Liver (tissue), 7 donors: ENCODE measurements at regions not wholly inside any gene's neighbourhood (a gene's known extent, or its start where the extent isn't known, plus 50 kb on each side); places are given as distances from the start of the nearest gene placed in this dataset.
A peak's percentile ranks its signal among the peaks of the same experiment; 100 is the strongest.

ENCODE experiments used
- DNase-seq: peaks from one replicate; pipeline ENCODE4 v3.0.0-alpha.2; 2017; ENCODE audit warnings: low spot score
- H3K27ac ChIP-seq, 2 donors: one replicate each; pipeline ENCODE4 v1.7.0; 2013; ENCODE audit warnings: inconsistent platforms in 2 of 2, low read length in 2 of 2, control low read depth in 1 of 2, low read depth in 1 of 2, mild to moderate bottlenecking in 1 of 2
- H3K27me3 ChIP-seq, 4 donors: one replicate each; pipeline versions ENCODE4 v1.6.1 to v1.7.0; 2013; ENCODE audit warnings: low read length in 3 of 4, inconsistent platforms in 1 of 4, mild to moderate bottlenecking in 1 of 4, moderate library complexity in 1 of 4; ENCODE audit not compliant: control insufficient read depth in 4 of 4, insufficient read depth in 4 of 4
- H3K36me3 ChIP-seq, 4 donors: one replicate each; pipeline versions ENCODE4 v1.6.1 to v1.7.0; 2013; ENCODE audit warnings: low read length in 3 of 4, mild to moderate bottlenecking in 3 of 4, low read depth in 1 of 4, moderate library complexity in 1 of 4; ENCODE audit not compliant: control insufficient read depth in 4 of 4, insufficient read depth in 3 of 4
- H3K4me1 ChIP-seq, 4 donors: one replicate each; pipeline versions ENCODE4 v1.6.1 to v1.7.0; 2013; ENCODE audit warnings: low read length in 3 of 4, mild to moderate bottlenecking in 3 of 4, moderate library complexity in 1 of 4; ENCODE audit not compliant: control insufficient read depth in 4 of 4, insufficient read depth in 4 of 4
- H3K4me3 ChIP-seq, 3 donors: one replicate each; pipeline versions ENCODE4 v1.6.1 to v1.7.0; 2013; ENCODE audit warnings: low read length in 3 of 3, control low read depth in 1 of 3, low read depth in 1 of 3, mild to moderate bottlenecking in 1 of 3
- H3K9ac ChIP-seq, 2 donors: one replicate each; pipeline ENCODE4 v1.7.0; 2013; ENCODE audit warnings: low read length in 2 of 2, mild to moderate bottlenecking in 2 of 2, moderate library complexity in 2 of 2, control low read depth in 1 of 2, low read depth in 1 of 2
- H3K9me3 ChIP-seq, 4 donors: one replicate each; pipeline versions ENCODE4 v1.6.1 to v1.7.0; 2013; ENCODE audit warnings: low read length in 3 of 4; ENCODE audit not compliant: control insufficient read depth in 4 of 4
- ATF3 ChIP-seq: IDR thresholded peaks from 2 replicates; pipeline ENCODE4 v1.6.1; 2016; ENCODE audit warnings: antibody characterized with exemption
- EGR1 ChIP-seq, 2 donors: IDR thresholded peaks; 2 replicates each; pipeline ENCODE4 v1.6.1; 2016 to 2018; ENCODE audit warnings: antibody characterized with exemption in 2 of 2, low read depth in 2 of 2
- FOXA1 ChIP-seq: IDR thresholded peaks from 2 replicates; pipeline ENCODE4 v1.6.1; 2016; ENCODE audit warnings: antibody characterized with exemption
- GABPA ChIP-seq, 2 donors: IDR thresholded peaks in 1 of 2; conservative IDR thresholded peaks in 1 of 2; 2 replicates each; pipeline ENCODE4 v1.6.1; 2016; ENCODE audit warnings: antibody characterized with exemption in 2 of 2, mild to moderate bottlenecking in 1 of 2, moderate library complexity in 1 of 2
- HNF4A ChIP-seq, 2 donors: conservative IDR thresholded peaks; 2 replicates each; pipeline ENCODE4 v1.6.1; 2016; ENCODE audit warnings: antibody characterized with exemption in 2 of 2, mild to moderate bottlenecking in 2 of 2
- HNF4G ChIP-seq: IDR thresholded peaks from 2 replicates; pipeline ENCODE4 v1.6.1; 2016; ENCODE audit warnings: antibody characterized with exemption
- JUND ChIP-seq, 2 donors: IDR thresholded peaks; 2 replicates each; pipeline ENCODE4 v1.6.1; 2016; ENCODE audit warnings: antibody characterized with exemption in 2 of 2
- RAD21 ChIP-seq, 2 donors: IDR thresholded peaks; 2 replicates each; pipeline ENCODE4 v1.6.1; 2016; ENCODE audit warnings: antibody characterized with exemption in 2 of 2, mild to moderate bottlenecking in 2 of 2
- RXRA ChIP-seq, 2 donors: IDR thresholded peaks; 2 replicates each; pipeline ENCODE4 v1.6.1; 2017 to 2018; ENCODE audit warnings: antibody characterized with exemption in 2 of 2, mild to moderate bottlenecking in 1 of 2
- SP1 ChIP-seq: IDR thresholded peaks from 2 replicates; pipeline ENCODE4 v1.6.1; 2018; ENCODE audit warnings: antibody characterized with exemption, mild to moderate bottlenecking
- TAF1 ChIP-seq: conservative IDR thresholded peaks from 2 replicates; pipeline ENCODE4 v1.6.1; 2016; ENCODE audit warnings: antibody characterized with exemption, mild to moderate bottlenecking
- YY1 ChIP-seq: IDR thresholded peaks from 2 replicates; pipeline ENCODE4 v1.6.1; 2016; ENCODE audit warnings: antibody characterized with exemption, mild to moderate bottlenecking
- WGBS: extraction: QIAGEN DNeasy Blood & Tissue Kit; methylation state at CpG from one replicate; pipeline ENCODE4 v1.1.7; 2013; 5-methylcytosine and 5-hydroxymethylcytosine counted together
- TF ChIP-seq, protein P1 (sequence below): IDR thresholded peaks from 2 replicates; pipeline ENCODE4 v1.6.1; 2016; ENCODE audit warnings: antibody characterized with exemption, mild to moderate bottlenecking
- donor health status: healthy.
- donor health status: healthy.
- donor health status: healthy.
- donor health status: healthy.

DNA sequence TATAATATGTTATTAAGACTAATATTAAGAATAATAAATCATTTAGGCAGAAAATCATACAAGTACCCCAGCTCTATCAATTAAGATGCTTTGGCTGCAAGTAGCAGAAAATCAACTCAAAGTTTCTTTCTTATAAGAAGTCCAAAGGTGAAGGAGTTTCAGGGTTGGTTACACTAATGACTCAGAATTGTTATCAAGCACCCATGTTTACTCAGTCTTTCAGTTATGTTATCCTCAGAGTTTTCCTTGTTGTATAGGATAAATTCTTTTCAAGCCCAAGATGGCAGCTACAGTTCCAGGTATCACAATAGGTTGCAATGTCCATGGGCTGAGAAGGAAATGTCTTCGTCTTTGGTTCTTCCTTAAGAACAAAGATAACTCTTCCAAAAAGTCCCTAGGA, 163.6 kb downstream of the TNFSF18 start:
- Histone ChIP-seq H3K4me3 (no peak overlapping the region), H3K27ac (no peak overlapping the region), H3K4me1 (no peaks in the 10 kb centered on the region), H3K36me3 (no peaks in the 10 kb centered on the region), H3K9ac (no peak overlapping the region), H3K27me3 (no peaks in the 10 kb centered on the region), H3K9me3 (no peaks in the 10 kb centered on the region)
- 95% methylated on average over 1 of the region's 1 CpG for WGBS
- no peak for DNase-seq
- TF ChIP-seq HNF4G (no peak), GABPA (IDR thresholded peaks at IDR 0.05 in 1 of 2, conservative IDR thresholded peaks at IDR 0.05 in 1 of 2) (no peak), RXRA (IDR thresholded peaks at IDR 0.05) (no peak), FOXA1 (no peak), TAF1 (no peak)

DNA sequence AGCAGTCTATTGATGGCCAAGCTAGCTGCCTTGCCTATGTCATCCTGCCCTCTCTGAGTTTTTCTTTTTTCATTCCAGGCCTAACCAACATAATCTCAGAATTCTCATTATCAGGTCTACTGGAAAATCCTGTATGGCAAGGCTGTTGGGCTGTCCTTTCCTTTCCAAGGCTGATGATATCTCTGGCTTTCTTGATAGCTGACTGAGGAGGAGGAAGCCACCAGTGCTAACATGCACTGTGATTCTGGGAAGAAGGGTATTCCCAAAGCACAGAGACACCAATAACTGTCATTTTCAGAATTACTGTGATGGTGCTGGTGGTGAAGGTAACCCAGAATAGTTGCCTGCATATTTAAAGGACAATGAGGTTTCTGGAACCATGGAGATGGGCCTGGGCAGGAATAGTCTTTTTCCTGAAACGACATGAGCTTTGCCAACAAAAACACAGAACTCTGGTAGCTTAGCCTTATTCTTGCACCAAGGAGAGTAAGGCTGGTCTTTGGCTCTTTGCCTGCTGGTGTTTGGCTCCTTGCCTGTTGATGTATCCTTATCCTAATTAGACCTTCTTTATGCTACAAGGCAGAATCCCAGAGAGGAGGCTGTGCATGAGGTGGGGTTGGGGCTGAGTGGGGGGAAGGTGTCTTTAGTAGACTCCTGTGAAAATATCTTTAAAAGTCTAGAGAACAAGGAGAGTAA, 157.4 kb downstream of the TNFSF18 start:
- 53% methylated on average over 1 of the region's 1 CpG for WGBS
- Histone ChIP-seq H3K27ac (no peak overlapping the region), H3K9me3 (no peaks in the 10 kb centered on the region), H3K4me1 (no peaks in the 10 kb centered on the region), H3K27me3 (no peaks in the 10 kb centered on the region), H3K9ac (no peak overlapping the region), H3K4me3 (no peak overlapping the region), H3K36me3 (no peaks in the 10 kb centered on the region)
- DNase-seq, result no peak
- TF ChIP-seq, protein P1, sequence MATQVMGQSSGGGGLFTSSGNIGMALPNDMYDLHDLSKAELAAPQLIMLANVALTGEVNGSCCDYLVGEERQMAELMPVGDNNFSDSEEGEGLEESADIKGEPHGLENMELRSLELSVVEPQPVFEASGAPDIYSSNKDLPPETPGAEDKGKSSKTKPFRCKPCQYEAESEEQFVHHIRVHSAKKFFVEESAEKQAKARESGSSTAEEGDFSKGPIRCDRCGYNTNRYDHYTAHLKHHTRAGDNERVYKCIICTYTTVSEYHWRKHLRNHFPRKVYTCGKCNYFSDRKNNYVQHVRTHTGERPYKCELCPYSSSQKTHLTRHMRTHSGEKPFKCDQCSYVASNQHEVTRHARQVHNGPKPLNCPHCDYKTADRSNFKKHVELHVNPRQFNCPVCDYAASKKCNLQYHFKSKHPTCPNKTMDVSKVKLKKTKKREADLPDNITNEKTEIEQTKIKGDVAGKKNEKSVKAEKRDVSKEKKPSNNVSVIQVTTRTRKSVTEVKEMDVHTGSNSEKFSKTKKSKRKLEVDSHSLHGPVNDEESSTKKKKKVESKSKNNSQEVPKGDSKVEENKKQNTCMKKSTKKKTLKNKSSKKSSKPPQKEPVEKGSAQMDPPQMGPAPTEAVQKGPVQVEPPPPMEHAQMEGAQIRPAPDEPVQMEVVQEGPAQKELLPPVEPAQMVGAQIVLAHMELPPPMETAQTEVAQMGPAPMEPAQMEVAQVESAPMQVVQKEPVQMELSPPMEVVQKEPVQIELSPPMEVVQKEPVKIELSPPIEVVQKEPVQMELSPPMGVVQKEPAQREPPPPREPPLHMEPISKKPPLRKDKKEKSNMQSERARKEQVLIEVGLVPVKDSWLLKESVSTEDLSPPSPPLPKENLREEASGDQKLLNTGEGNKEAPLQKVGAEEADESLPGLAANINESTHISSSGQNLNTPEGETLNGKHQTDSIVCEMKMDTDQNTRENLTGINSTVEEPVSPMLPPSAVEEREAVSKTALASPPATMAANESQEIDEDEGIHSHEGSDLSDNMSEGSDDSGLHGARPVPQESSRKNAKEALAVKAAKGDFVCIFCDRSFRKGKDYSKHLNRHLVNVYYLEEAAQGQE, result no peak
- TF ChIP-seq ATF3 (no peak), FOXA1 (no peak), YY1 (no peak), RXRA (IDR thresholded peaks at IDR 0.05) (no peak), HNF4A (conservative IDR thresholded peaks at IDR 0.05) (no peak), EGR1 (IDR thresholded peaks at IDR 0.05; ENCODE audit: low read depth in 2 of 2) (no peak), RAD21 (IDR thresholded peaks at IDR 0.05) (no peak), SP1 (no peak), HNF4G (no peak)

- 90% methylated on average over 8 of the region's 8 CpGs for WGBS
- Histone ChIP-seq H3K9ac (peak overlapping the region in 1 of 2 donors; percentile 43), H3K27me3 (no peaks in the 10 kb centered on the region), H3K4me3 (no peak overlapping the region), H3K36me3 (no peaks in the 10 kb centered on the region), H3K27ac (no peak overlapping the region), H3K4me1 (no peaks in the 10 kb centered on the region), H3K9me3 (no peaks in the 10 kb centered on the region)
- no peak for TF ChIP-seq JUND (IDR thresholded peaks at IDR 0.05)
- DNase-seq, result no peak
Observed at GRCh38 chr1:172894349-172895049, 156.2 kb downstream of the TNFSF18 start.
